ENCODE measurements at regions not wholly inside any gene's neighbourhood (a gene's known extent, or its start where the extent isn't known, plus 50 kb on each side); places are given as distances from the start of the nearest gene placed in this dataset.

- DNase-seq (ENCODE audit: low read depth), result no peak
Observed at GRCh38 chr13:53848366-53848961, 819.9 kb downstream of the OLFM4 start.

- no peak for DNase-seq (ENCODE audit: low read depth)
Observed at GRCh38 chr13:53854321-53854720, 825.7 kb downstream of the OLFM4 start.

- DNase-seq (ENCODE audit: low read depth), result no peak
Observed at GRCh38 chr13:53856573-53857195, 828.1 kb downstream of the OLFM4 start.

GRCh38 chr13:53863520-53863919 lies 834.9 kb downstream of the OLFM4 start:
- no peak for DNase-seq (ENCODE audit: low read depth)

DNA sequence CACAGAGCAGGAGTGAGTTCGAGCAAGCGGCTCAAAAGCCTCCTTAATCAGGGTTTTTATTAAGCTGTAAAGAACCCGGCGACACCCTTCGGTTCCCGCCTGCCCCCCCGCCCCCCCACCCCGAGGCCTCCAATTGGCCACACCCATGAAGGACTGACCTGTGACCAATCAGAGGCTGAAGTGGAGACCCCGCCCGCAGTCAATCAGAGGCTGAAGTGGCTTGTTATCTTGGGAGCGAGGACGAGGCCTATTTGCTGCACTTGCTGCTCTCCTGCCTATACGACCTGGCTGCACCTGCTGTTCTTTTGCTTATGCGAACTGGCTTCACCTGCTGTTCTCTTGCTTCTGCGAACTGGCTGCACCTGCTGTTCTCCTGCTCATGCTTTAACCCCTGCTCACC lies 844.9 kb downstream of the OLFM4 start:
- no peak for DNase-seq (ENCODE audit: low read depth)

DNA sequence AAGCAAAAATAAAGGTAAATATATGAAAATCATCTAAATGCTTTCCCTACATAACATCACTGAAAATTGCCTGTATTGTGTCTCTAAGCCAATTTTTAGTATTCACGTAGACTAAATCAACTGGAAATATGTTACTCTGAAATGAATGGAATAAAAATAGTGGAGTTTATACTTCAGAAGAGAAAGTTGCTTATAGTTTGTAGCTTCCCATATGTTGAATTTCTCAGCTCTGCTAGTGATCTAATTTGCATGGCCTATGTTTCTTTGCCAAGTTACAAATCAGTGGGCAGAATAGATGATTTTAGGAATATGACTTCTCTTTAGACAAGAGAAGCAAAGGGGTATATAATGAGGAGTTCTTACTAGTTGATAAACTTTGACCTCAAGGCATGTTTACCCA lies 850.2 kb downstream of the OLFM4 start:
- no peak for DNase-seq (ENCODE audit: low read depth)

GRCh38 chr13:53885997-53886396 lies 857.4 kb downstream of the OLFM4 start:
- no peak for DNase-seq (ENCODE audit: low read depth)

DNA sequence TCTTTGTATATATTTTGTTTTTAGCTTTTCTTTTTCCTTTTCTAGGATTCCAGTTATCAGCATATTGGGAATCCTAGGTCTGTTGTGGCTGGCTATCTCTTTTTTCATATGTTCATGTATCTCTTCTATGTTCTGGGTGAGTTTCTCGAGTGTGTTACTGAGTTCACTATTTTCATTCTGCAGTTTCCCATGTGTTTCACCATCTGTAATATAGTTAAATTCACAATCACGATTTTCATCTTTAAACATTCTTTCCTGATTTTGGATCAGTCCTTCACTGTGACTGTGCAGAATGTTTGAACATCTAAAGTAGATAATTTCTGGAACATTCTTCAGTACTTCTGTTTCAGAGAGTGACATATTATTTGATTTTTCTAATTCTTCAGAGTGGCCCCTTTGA lies 862.1 kb downstream of the OLFM4 start:
- no peak for DNase-seq (ENCODE audit: low read depth)

- no peak for DNase-seq (ENCODE audit: low read depth)
Observed at GRCh38 chr13:53901593-53901992, 873.0 kb downstream of the OLFM4 start.

- DNase-seq (ENCODE audit: low read depth), result no peak
Observed at GRCh38 chr13:53907891-53908290, 879.3 kb downstream of the OLFM4 start.

- no peak for DNase-seq (ENCODE audit: low read depth)
Observed at GRCh38 chr13:53920916-53921315, 892.3 kb downstream of the OLFM4 start.

GRCh38 chr13:53921473-53921872 lies 892.9 kb downstream of the OLFM4 start:
- no peak for DNase-seq (ENCODE audit: low read depth)

GRCh38 chr13:53941588-53942190 lies 913.1 kb downstream of the OLFM4 start:
- DNase-seq (ENCODE audit: low read depth), result no peak

DNA sequence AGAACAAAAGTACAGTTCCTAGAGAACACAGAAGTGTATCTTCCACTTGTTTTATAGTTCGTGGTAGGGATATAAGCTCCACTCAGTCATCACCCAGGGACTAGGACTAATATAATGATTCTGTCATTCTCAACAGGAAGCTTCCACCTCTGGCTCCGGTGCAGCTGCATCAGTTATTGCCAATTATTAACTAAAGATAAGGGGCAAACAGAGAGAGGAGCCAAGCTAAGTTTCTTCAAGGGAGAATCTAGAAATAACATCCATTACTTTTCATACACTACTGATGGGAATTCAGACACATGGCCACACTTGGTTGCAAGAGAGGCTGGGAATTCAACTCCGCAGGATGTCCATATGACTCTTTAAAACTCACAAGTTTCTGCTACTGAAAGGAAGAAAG lies 917.9 kb downstream of the OLFM4 start:
- no peak for DNase-seq (ENCODE audit: low read depth)

DNA sequence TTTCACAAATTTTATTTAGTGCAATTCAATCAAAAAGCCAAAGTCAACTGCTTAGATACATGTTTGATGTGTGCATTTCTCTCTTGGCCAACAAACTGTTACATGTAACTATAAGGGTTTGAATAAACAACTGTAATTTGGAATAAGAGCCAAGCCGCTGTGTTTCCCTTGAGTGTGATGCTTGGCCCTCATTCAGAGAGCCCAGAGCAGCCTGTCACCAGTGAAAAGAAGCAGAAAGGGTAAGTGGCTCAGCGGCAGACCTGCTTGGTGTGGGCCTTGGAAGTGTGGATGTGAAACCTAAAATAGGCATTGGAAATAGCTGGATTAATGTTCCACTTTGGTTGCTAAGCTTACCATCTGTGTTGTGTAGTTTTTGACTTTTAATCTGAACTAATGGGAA lies 924.6 kb downstream of the OLFM4 start:
- no peak for DNase-seq (ENCODE audit: low read depth)
